ENCODE measurements at regions not wholly inside any gene's neighbourhood (a gene's known extent, or its start where the extent isn't known, plus 50 kb on each side); places are given as distances from the start of the nearest gene placed in this dataset.

- TF ChIP-seq CTCF (IDR thresholded peaks at IDR 0.05) (no peak), POLR2A (IDR thresholded peaks at IDR 0.05) (no peak)
These were observed 125.6 kb upstream of the SPRY4 start for GRCh38 chr5:142450419-142450818.

Measured in right lobe of liver (tissue), 4 donors.